Astrocyte (in vitro differentiated cells and primary cell): ENCODE measurements at regions not wholly inside any gene's neighbourhood (a gene's known extent, or its start where the extent isn't known, plus 50 kb on each side); places are given as distances from the start of the nearest gene placed in this dataset.

ENCODE experiments used
- DNase-seq: peaks from one replicate; pipeline ENCODE4 v3.0.0-alpha.2; 2010; ENCODE audit warnings: low read depth
- FAIRE-seq: peaks from 2 replicates; lab custom pipeline; 2011; peaks lifted over from hg19 to GRCh38; lab: Jason Lieb, UNC
- H2AFZ ChIP-seq: 2 replicates; pipeline ENCODE4 v1.6.0; 2012; ENCODE audit warnings: low read depth, low read length, inconsistent platforms
- H3K27ac ChIP-seq: 2 replicates; pipeline ENCODE4 v1.5.1; 2011; ENCODE audit warnings: low read depth, low read length, inconsistent platforms
- H3K27me3 ChIP-seq: 2 replicates; pipeline ENCODE4 v1.6.0; 2011; ENCODE audit warnings: low read length, inconsistent platforms; ENCODE audit not compliant: insufficient read depth
- H3K36me3 ChIP-seq: 2 replicates; pipeline ENCODE4 v1.5.1; 2011; ENCODE audit warnings: low read length, inconsistent platforms; ENCODE audit not compliant: insufficient read depth
- H3K4me1 ChIP-seq: 2 replicates; pipeline ENCODE4 v1.5.1; 2011; ENCODE audit warnings: low read length, inconsistent platforms; ENCODE audit not compliant: insufficient read depth
- H3K4me2 ChIP-seq: 2 replicates; pipeline ENCODE4 v1.6.0; 2012; ENCODE audit warnings: low read length, inconsistent platforms
- H3K4me3 ChIP-seq: 2 replicates; pipeline ENCODE4 v1.5.1; 2011; ENCODE audit warnings: low read depth, mild to moderate bottlenecking, low read length, inconsistent platforms; ENCODE audit not compliant: insufficient read depth
- H3K79me2 ChIP-seq: 2 replicates; pipeline ENCODE4 v1.6.0; 2012; ENCODE audit warnings: mild to moderate bottlenecking, low read length, inconsistent platforms; ENCODE audit not compliant: insufficient read depth
- H3K9ac ChIP-seq: 2 replicates; pipeline ENCODE4 v1.6.0; 2012; ENCODE audit warnings: mild to moderate bottlenecking, low read length, inconsistent platforms
- H3K9me3 ChIP-seq: 2 replicates; pipeline ENCODE4 v1.5.1; 2012; ENCODE audit warnings: low read depth, mild to moderate bottlenecking, low read length, inconsistent platforms; ENCODE audit not compliant: insufficient read depth
- H4K20me1 ChIP-seq: 2 replicates; pipeline ENCODE4 v1.6.0; 2012; ENCODE audit warnings: low read length, inconsistent platforms; ENCODE audit not compliant: insufficient read depth
- H3K27ac Mint-ChIP-seq: one replicate; pipeline ENCODE4 v1.8.0; 2021; ENCODE audit warnings: mild to moderate bottlenecking, mixed read lengths; ENCODE audit not compliant: unreplicated experiment
- H3K27me3 Mint-ChIP-seq: one replicate; pipeline ENCODE4 v1.8.0; 2021; ENCODE audit warnings: low read depth, mixed read lengths; ENCODE audit not compliant: unreplicated experiment
- H3K36me3 Mint-ChIP-seq: one replicate; pipeline ENCODE4 v1.8.0; 2021; ENCODE audit warnings: low read depth, mixed read lengths; ENCODE audit not compliant: unreplicated experiment
- H3K4me1 Mint-ChIP-seq: one replicate; pipeline ENCODE4 v1.8.0; 2021; ENCODE audit warnings: low read depth, mixed read lengths; ENCODE audit not compliant: unreplicated experiment
- H3K4me3 Mint-ChIP-seq: one replicate; pipeline ENCODE4 v1.8.0; 2021; ENCODE audit warnings: mild to moderate bottlenecking, moderate library complexity, mixed read lengths; ENCODE audit not compliant: unreplicated experiment
- H3K9me3 Mint-ChIP-seq: one replicate; pipeline ENCODE4 v1.8.0; 2021; ENCODE audit warnings: mild to moderate bottlenecking, mixed read lengths; ENCODE audit not compliant: unreplicated experiment
- EZH2 ChIP-seq: IDR thresholded peaks from 2 replicates; pipeline ENCODE4 v1.6.1; 2012; ENCODE audit warnings: mild to moderate bottlenecking, low read length, inconsistent platforms; ENCODE audit not compliant: insufficient read depth
- TF ChIP-seq, protein P1 (sequence below): IDR thresholded peaks from 2 replicates; pipeline ENCODE4 v1.5.1; 2011; ENCODE audit warnings: low read depth, mild to moderate bottlenecking, inconsistent platforms, low read length, moderate library complexity; ENCODE audit not compliant: insufficient read depth

DNA sequence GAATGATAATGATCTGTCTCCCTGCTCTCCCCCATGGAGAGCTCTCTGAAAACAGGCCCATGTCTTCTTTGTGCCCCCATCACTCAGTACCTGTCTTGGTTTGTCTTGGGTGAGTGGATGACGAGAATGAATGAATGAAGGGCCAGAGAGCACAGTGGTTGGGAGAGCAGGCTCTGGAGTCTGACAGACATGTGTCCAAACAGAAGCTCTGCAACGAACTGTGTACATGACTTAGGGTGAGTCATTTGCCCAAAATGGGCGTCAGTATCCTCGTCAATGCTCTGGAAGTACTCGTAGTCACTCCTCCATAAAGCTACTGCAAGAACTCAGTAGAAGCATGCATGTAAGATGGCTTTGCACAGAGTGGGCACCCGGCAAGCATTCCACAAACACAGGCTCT, 170.2 kb upstream of the TLE3 start:
- DNase-seq (peak; percentile 57), FAIRE-seq (no peak)
- Mint-ChIP-seq H3K27ac (no peak overlapping the region), H3K27me3 (peaks cover 45% of the 10 kb centered on the region), H3K36me3 (peaks cover 5% of the 10 kb centered on the region), H3K9me3 (peaks cover 6% of the 10 kb centered on the region), H3K4me3 (no peak overlapping the region), H3K4me1 (peaks cover 51% of the 10 kb centered on the region)
- Histone ChIP-seq H3K9me3 (no peaks in the 10 kb centered on the region), H3K4me1 (peaks cover 53% of the 10 kb centered on the region), H3K27me3 (peaks cover 11% of the 10 kb centered on the region), H3K36me3 (no peaks in the 10 kb centered on the region), H4K20me1 (peaks cover 8% of the 10 kb centered on the region), H3K4me3 (no peak overlapping the region), H3K4me2 (no peak overlapping the region), H3K27ac (no peak overlapping the region), H2AFZ (no peak overlapping the region), H3K9ac (no peak overlapping the region), H3K79me2 (no peaks in the 10 kb centered on the region)
- TF ChIP-seq EZH2 = no peak
- TF ChIP-seq, protein P1, sequence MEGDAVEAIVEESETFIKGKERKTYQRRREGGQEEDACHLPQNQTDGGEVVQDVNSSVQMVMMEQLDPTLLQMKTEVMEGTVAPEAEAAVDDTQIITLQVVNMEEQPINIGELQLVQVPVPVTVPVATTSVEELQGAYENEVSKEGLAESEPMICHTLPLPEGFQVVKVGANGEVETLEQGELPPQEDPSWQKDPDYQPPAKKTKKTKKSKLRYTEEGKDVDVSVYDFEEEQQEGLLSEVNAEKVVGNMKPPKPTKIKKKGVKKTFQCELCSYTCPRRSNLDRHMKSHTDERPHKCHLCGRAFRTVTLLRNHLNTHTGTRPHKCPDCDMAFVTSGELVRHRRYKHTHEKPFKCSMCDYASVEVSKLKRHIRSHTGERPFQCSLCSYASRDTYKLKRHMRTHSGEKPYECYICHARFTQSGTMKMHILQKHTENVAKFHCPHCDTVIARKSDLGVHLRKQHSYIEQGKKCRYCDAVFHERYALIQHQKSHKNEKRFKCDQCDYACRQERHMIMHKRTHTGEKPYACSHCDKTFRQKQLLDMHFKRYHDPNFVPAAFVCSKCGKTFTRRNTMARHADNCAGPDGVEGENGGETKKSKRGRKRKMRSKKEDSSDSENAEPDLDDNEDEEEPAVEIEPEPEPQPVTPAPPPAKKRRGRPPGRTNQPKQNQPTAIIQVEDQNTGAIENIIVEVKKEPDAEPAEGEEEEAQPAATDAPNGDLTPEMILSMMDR = no peak

DNA sequence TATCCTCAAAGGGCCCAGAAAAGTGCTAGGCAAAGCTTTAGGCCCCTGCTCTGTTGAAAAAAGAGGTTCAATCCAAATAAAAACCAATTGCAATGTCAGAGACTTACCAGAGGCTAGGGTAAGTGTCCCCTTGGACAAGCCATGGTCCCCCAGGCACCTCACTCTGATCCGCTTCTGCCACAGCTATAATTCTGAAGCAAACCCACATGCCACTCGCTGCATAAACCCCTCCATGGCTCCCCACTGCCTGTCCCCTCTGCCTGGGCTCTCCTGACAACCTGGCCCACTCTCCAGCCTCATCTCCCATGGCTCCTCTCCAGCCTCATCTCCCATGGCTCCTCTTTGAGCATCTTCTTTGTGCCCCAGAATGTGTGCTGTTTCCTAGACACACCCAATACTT, 169.6 kb upstream of the TLE3 start:
- no peaks in the 10 kb centered on the region for H3K79me2 ChIP-seq
- peaks cover 46% of the 10 kb centered on the region for H3K27me3 Mint-ChIP-seq
- peaks cover 5% of the 10 kb centered on the region for H3K36me3 Mint-ChIP-seq
- H3K4me1 ChIP-seq = peaks cover 53% of the 10 kb centered on the region
- H3K27me3 ChIP-seq = peaks cover 11% of the 10 kb centered on the region
- H3K9ac ChIP-seq = no peak overlapping the region
- no peak overlapping the region for H3K27ac ChIP-seq
- no peak overlapping the region for H3K4me3 Mint-ChIP-seq
- peaks cover 8% of the 10 kb centered on the region for H4K20me1 ChIP-seq
- DNase-seq (no peak), FAIRE-seq (no peak)
- H2AFZ ChIP-seq = no peak overlapping the region
- no peak overlapping the region for H3K27ac Mint-ChIP-seq
- no peak overlapping the region for H3K4me3 ChIP-seq
- no peaks in the 10 kb centered on the region for H3K9me3 ChIP-seq
- H3K4me1 Mint-ChIP-seq = peaks cover 49% of the 10 kb centered on the region
- H3K4me2 ChIP-seq = peak overlapping the region; percentile 44
- no peaks in the 10 kb centered on the region for H3K36me3 ChIP-seq
- peaks cover 6% of the 10 kb centered on the region for H3K9me3 Mint-ChIP-seq
- TF ChIP-seq, protein P1 = no peak
- no peak for TF ChIP-seq EZH2

DNA sequence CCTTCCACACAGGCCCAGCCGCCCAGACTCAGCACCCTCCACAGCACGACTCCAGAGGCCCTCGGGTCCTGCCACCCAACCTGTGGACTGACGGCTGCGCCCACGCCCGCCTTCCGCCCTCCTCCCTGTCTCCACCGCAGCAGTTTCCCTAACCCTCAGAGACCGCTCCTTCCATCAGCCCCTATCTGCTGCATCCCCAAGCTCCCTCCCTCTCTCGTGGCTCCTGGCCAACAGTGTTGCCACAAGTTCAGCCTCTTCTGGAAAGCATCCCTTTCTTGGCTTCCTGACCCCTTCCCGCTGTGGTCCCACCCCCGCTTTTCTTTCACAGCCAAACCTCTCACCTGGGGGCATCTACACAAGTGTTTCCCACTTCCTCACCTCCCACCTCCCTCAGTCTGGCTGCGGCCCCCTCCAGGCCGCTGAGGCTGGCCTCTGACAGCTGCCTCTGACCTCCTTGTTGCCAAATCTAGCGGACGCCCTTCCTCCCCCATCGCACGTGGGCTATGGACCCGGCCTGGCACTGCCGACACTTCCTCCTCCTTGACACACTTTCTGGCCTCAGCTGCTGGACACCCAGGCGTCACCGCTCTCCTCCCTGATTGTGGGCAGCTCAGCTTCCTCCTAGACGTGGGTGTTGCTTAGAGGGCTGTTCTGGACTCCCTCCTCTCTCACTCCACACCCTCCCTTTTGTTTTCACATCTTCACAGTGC, 168.8 kb upstream of the TLE3 start:
- Histone ChIP-seq H3K4me2 (peak overlapping the region; percentile 44), H3K4me3 (no peak overlapping the region), H3K27me3 (peaks cover 11% of the 10 kb centered on the region), H3K9ac (no peak overlapping the region), H3K36me3 (no peaks in the 10 kb centered on the region), H3K4me1 (peaks cover 47% of the 10 kb centered on the region), H3K9me3 (no peaks in the 10 kb centered on the region), H3K27ac (no peak overlapping the region), H3K79me2 (no peaks in the 10 kb centered on the region), H4K20me1 (peaks cover 11% of the 10 kb centered on the region), H2AFZ (no peak overlapping the region)
- Mint-ChIP-seq H3K27me3 (peaks cover 51% of the 10 kb centered on the region), H3K4me3 (no peak overlapping the region), H3K27ac (peak overlapping the region; percentile 35), H3K4me1 (peaks cover 44% of the 10 kb centered on the region), H3K36me3 (peaks cover 5% of the 10 kb centered on the region), H3K9me3 (peaks cover 6% of the 10 kb centered on the region)
- TF ChIP-seq EZH2 = no peak
- TF ChIP-seq, protein P1 = no peak
- FAIRE-seq = no peak
- DNase-seq = peak; percentile 39
